PC-9 (cell line): ENCODE measurements at regions not wholly inside any gene's neighbourhood (a gene's known extent, or its start where the extent isn't known, plus 50 kb on each side); places are given as distances from the start of the nearest gene placed in this dataset.

Experiments used
- CTCF ChIP-seq: fragments of 200-600 bp; sonication (generic); conservative IDR thresholded peaks from 2 replicates; pipeline ENCODE4 v1.6.1; 2017; ENCODE audit warnings: mixed run types, antibody characterized with exemption, mild to moderate bottlenecking, moderate library complexity
- EZH2 ChIP-seq: fragments of 200-600 bp; sonication (generic); IDR thresholded peaks from 2 replicates; pipeline ENCODE4 v1.8.0; 2017; ENCODE audit warnings: antibody characterized with exemption, low read depth

DNA sequence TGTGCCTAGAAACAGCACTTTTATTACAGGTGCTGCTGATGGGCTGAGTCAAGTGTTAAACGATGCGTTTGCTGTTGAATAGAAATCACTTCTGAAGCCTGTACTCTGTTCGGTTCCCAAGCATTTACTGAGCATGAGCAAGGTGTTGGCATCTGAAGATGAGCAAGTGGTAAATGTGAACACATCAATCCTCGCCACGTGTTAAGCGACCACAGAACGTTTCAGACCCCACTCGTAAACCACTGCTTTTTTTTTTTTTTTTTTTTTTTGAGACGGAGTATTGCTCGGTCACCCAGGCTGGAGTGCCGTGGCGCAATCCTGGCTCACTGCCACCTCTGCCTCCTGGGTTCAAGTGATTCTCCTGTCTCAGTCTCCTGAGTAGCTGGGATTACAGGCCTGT, 241.2 kb downstream of the SETD4 start:
- no peak for TF ChIP-seq CTCF
- TF ChIP-seq EZH2 = no peak
